HL-60 (cell line): ENCODE measurements at regions not wholly inside any gene's neighbourhood (a gene's known extent, or its start where the extent isn't known, plus 50 kb on each side); places are given as distances from the start of the nearest gene placed in this dataset.

Experiments
- DNase-seq, 2 experiments: peaks; one replicate each; pipeline ENCODE4 v3.0.0-alpha.2; 2010 to 2020; ENCODE audit warnings: low read depth in 1 of 2, low spot score in 1 of 2
- H3K27ac ChIP-seq: fragments of 250-450 bp; sonication (Bioruptor Pico); replicated peaks from 2 replicates; pipeline ENCODE4 v1.5.1; 2020; ENCODE audit warnings: mild to moderate bottlenecking, moderate library complexity
- H3K27me3 ChIP-seq: fragments of 250-450 bp; sonication (Bioruptor Pico); 2 replicates; pipeline ENCODE4 v1.5.1; 2021; ENCODE audit warnings: mild to moderate bottlenecking, moderate library complexity; ENCODE audit not compliant: insufficient read depth, poor library complexity, severe bottlenecking
- H3K4me3 ChIP-seq: replicated peaks from 2 replicates; pipeline ENCODE4 v1.5.1; 2011; ENCODE audit warnings: mild to moderate bottlenecking, control low read depth, low read length; ENCODE audit not compliant: insufficient read depth
- CTCF ChIP-seq: IDR thresholded peaks from one replicate; pipeline ENCODE4 v1.5.1; 2011; ENCODE audit warnings: low read length, control low read depth, inconsistent platforms; ENCODE audit not compliant: insufficient read depth
- GABPA ChIP-seq: IDR thresholded peaks from 2 replicates; pipeline ENCODE4 v1.6.1; 2012; ENCODE audit warnings: low read depth
- POLR2AphosphoS5 ChIP-seq: IDR thresholded peaks from 2 replicates; pipeline ENCODE4 v1.6.1; 2012; ENCODE audit warnings: low read depth
- SPI1 ChIP-seq: IDR thresholded peaks from 2 replicates; pipeline ENCODE4 v1.6.1; 2012; ENCODE audit warnings: low read depth, mild to moderate bottlenecking, borderline replicate concordance
- TF ChIP-seq, protein P1 (sequence below): IDR thresholded peaks from 2 replicates; pipeline ENCODE4 v1.6.1; 2012; ENCODE audit warnings: low read depth; ENCODE audit not compliant: insufficient replicate concordance

- no peaks in the 10 kb centered on the region for H3K27me3 ChIP-seq
- no peak overlapping the region for H3K4me3 ChIP-seq
- DNase-seq = no peak
- TF ChIP-seq POLR2AphosphoS5 (no peak), CTCF (no peak), GABPA (no peak), SPI1 (no peak)
- TF ChIP-seq, protein P1, sequence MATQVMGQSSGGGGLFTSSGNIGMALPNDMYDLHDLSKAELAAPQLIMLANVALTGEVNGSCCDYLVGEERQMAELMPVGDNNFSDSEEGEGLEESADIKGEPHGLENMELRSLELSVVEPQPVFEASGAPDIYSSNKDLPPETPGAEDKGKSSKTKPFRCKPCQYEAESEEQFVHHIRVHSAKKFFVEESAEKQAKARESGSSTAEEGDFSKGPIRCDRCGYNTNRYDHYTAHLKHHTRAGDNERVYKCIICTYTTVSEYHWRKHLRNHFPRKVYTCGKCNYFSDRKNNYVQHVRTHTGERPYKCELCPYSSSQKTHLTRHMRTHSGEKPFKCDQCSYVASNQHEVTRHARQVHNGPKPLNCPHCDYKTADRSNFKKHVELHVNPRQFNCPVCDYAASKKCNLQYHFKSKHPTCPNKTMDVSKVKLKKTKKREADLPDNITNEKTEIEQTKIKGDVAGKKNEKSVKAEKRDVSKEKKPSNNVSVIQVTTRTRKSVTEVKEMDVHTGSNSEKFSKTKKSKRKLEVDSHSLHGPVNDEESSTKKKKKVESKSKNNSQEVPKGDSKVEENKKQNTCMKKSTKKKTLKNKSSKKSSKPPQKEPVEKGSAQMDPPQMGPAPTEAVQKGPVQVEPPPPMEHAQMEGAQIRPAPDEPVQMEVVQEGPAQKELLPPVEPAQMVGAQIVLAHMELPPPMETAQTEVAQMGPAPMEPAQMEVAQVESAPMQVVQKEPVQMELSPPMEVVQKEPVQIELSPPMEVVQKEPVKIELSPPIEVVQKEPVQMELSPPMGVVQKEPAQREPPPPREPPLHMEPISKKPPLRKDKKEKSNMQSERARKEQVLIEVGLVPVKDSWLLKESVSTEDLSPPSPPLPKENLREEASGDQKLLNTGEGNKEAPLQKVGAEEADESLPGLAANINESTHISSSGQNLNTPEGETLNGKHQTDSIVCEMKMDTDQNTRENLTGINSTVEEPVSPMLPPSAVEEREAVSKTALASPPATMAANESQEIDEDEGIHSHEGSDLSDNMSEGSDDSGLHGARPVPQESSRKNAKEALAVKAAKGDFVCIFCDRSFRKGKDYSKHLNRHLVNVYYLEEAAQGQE = no peak
- no peak overlapping the region for H3K27ac ChIP-seq
Observed at GRCh38 chr3:29067007-29067406, 213.9 kb upstream of the RBMS3 start.

DNA sequence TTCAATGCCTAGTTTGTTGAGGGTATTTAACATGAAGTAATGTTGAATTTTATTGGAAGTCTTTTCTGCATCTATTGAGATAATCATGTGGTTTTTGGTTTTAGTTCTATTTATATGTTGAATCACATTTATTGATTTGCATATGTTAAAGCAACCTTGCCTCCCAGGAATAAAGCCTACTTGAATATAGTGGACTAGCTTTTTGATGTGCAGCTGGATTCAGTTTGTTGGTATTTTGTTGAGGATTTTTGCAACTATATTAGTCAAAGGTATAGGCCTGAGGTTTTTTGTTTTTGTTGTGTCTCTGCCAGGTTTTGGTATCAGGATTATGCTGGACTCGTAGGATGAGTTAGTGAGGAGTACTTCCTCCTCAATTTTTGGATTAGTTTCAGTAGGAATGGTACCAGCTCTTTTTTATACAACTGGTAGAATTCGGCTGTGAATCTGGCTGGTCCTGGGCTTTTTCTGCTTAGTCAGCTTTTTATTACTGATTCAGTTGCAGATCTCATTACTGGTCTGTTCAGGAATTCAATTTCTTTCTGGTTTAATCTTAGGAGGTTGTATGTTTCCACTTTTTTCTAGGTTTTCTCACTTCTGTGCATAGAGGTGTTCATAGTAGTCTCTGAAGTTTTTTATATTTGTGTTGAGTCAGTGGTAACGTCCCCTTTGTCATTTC is 209.8 kb upstream of the RBMS3 start:
- no peaks in the 10 kb centered on the region for H3K27me3 ChIP-seq
- H3K27ac ChIP-seq = no peak overlapping the region
- no peak for TF ChIP-seq GABPA
- TF ChIP-seq, protein P1 = no peak
- no peak for TF ChIP-seq POLR2AphosphoS5
- no peak for TF ChIP-seq CTCF
- TF ChIP-seq SPI1 = no peak
- no peak overlapping the region for H3K4me3 ChIP-seq
- no peak for DNase-seq

- Histone ChIP-seq H3K4me3 (no peak overlapping the region), H3K27me3 (no peaks in the 10 kb centered on the region), H3K27ac (no peak overlapping the region)
- DNase-seq = no peak
- no peak for TF ChIP-seq GABPA
- TF ChIP-seq POLR2AphosphoS5 = no peak
- TF ChIP-seq SPI1 = no peak
- no peak for TF ChIP-seq CTCF
- TF ChIP-seq, protein P1 = no peak
Observed at GRCh38 chr3:29072611-29073010, 208.3 kb upstream of the RBMS3 start.
